GM21737 (cell line): ENCODE measurements at regions not wholly inside any gene's neighbourhood (a gene's known extent, or its start where the extent isn't known, plus 50 kb on each side); places are given as distances from the start of the nearest gene placed in this dataset.
"Not testable (repeated sequence)": the region's sequence is repeated elsewhere in the genome, so short reads cannot be mapped to it uniquely, and the experiment has no call there.

ENCODE experiments used
- ATAC-seq: cut with Tn5 transposase; IDR thresholded peaks from one replicate; pipeline ENCODE4 v1.9.1; 2021; ENCODE audit warnings: mild to moderate bottlenecking, moderate library complexity; ENCODE audit not compliant: unreplicated experiment

GRCh38 chr1:168825820-168826219 is 96.8 kb upstream of the DPT start:
- no peak for ATAC-seq

GRCh38 chr1:168826269-168826668 is 97.3 kb upstream of the DPT start:
- no peak for ATAC-seq

- ATAC-seq, result no peak
These were observed 98.6 kb upstream of the DPT start for GRCh38 chr1:168827557-168827956.

- no peak for ATAC-seq
These were observed 100.9 kb upstream of the DPT start for GRCh38 chr1:168829876-168830275.

- ATAC-seq, result no peak
These were observed 101.6 kb upstream of the DPT start for GRCh38 chr1:168830562-168830961.

GRCh38 chr1:168832661-168833060 is 103.7 kb upstream of the DPT start:
- no peak for ATAC-seq

GRCh38 chr1:168833362-168833761 is 104.4 kb upstream of the DPT start:
- ATAC-seq, result no peak

GRCh38 chr1:168833801-168834224 is 104.8 kb upstream of the DPT start:
- no peak for ATAC-seq

GRCh38 chr1:168834225-168834872 is 105.3 kb upstream of the DPT start:
- ATAC-seq, result no peak

GRCh38 chr1:168835176-168835575 is 106.2 kb upstream of the DPT start:
- no peak for ATAC-seq

- ATAC-seq, result no peak
These were observed 106.8 kb upstream of the DPT start for GRCh38 chr1:168835791-168836190.

GRCh38 chr1:168836469-168836868 is 107.5 kb upstream of the DPT start:
- no peak for ATAC-seq

GRCh38 chr1:168837230-168837629 is 108.2 kb upstream of the DPT start:
- not testable (repeated sequence) for ATAC-seq

GRCh38 chr1:168842306-168842705 is 113.3 kb upstream of the DPT start:
- no peak for ATAC-seq

GRCh38 chr1:168842916-168843315 is 113.9 kb upstream of the DPT start:
- no peak for ATAC-seq

GRCh38 chr1:168843401-168843800 is 114.4 kb upstream of the DPT start:
- no peak for ATAC-seq

- ATAC-seq, result no peak
These were observed 114.9 kb upstream of the DPT start for GRCh38 chr1:168843950-168844349.

- no peak for ATAC-seq
These were observed 116.1 kb upstream of the DPT start for GRCh38 chr1:168845140-168845539.

- ATAC-seq, result no peak
These were observed 119.0 kb upstream of the DPT start for GRCh38 chr1:168848051-168848450.

GRCh38 chr1:168861421-168862004 is 132.5 kb upstream of the DPT start:
- no peak for ATAC-seq

- no peak for ATAC-seq
These were observed 134.8 kb upstream of the DPT start for GRCh38 chr1:168863772-168864171.

GRCh38 chr1:168864266-168864665 is 135.3 kb upstream of the DPT start:
- ATAC-seq, result no peak
